Large intestine (tissue), 3 donors: ENCODE measurements at regions not wholly inside any gene's neighbourhood (a gene's known extent, or its start where the extent isn't known, plus 50 kb on each side); places are given as distances from the start of the nearest gene placed in this dataset.
"Not testable (repeated sequence)": the region's sequence is repeated elsewhere in the genome, so short reads cannot be mapped to it uniquely, and the experiment has no call there.

Experiments
- DNase-seq, 2 donors: peaks; one replicate each; pipeline versions ENCODE4 v3.0.0 to v3.0.0-alpha.2; 2013
- H3K27ac ChIP-seq: one replicate; pipeline ENCODE4 v1.5.1; 2013; ENCODE audit warnings: low read length
- H3K27me3 ChIP-seq: 2 replicates; pipeline ENCODE4 v1.6.1; 2013; ENCODE audit warnings: low read length; ENCODE audit not compliant: control insufficient read depth, insufficient read depth
- H3K36me3 ChIP-seq: 2 replicates; pipeline ENCODE4 v1.6.1; 2013; ENCODE audit warnings: low read length; ENCODE audit not compliant: control insufficient read depth, insufficient read depth
- H3K4me1 ChIP-seq: one replicate; pipeline ENCODE4 v1.6.1; 2013; ENCODE audit warnings: low read length; ENCODE audit not compliant: control insufficient read depth, insufficient read depth
- H3K4me3 ChIP-seq: one replicate; pipeline ENCODE4 v1.5.1; 2013; ENCODE audit warnings: low read length
- H3K9me3 ChIP-seq: one replicate; pipeline ENCODE4 v1.6.1; 2013; ENCODE audit warnings: mild to moderate bottlenecking, low read depth, low read length, moderate library complexity; ENCODE audit not compliant: control insufficient read depth
- WGBS: methylation state at CpG from one replicate; pipeline ENCODE4 v1.1.5; 2013; ENCODE audit warnings: low lambda C conversion rate; ENCODE audit not compliant: insufficient coverage; 5-methylcytosine and 5-hydroxymethylcytosine counted together

DNA sequence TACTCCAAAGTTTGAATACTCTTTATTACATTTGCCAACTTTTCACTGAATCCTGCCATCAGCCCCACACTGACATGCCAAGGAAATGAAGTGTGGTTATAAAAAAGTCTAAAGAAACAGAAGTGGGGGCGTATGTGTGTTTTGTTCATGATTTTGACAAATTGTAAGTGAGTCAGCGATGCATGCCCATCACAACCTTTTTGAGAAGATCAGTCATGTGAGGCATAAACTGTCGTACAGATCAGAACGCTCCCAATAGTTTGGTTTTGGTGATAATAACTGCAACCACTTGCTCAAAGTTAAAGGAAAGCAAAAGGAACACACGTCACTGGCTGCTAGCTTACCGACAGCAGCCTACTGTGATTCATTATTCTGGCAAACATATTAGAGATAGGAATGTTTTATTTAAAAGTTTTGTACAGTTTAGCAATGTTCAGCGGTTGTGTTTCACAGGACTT, 95.6 kb downstream of the RGS2 start:
- Histone ChIP-seq H3K36me3 (no peaks in the 10 kb centered on the region), H3K9me3 (no peaks in the 10 kb centered on the region), H3K4me1 (no peaks in the 10 kb centered on the region), H3K27me3 (no peaks in the 10 kb centered on the region), H3K4me3 (no peak overlapping the region), H3K27ac (no peak overlapping the region)
- no peak for DNase-seq
- 70% methylated on average over 2 of the region's 7 CpGs for WGBS

DNA sequence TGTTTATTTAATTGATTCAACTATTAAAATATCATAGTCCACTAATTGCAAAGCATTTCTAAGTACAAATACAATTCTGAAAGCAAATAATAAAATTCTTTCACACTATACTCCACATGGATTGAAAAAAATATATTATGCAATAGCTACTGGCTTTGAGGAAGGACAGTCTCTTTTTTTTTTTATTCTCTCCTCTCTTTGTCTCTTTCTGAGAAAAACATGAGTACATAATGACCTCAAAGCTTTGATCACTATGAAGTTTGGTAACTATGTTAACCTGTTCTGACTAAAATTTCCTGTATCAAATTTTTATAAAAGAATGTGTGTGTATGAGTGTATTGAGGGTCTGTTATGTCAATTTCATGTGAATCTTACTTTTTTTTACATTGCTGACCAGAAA, 96.2 kb downstream of the RGS2 start:
- Histone ChIP-seq H3K4me3 (no peak overlapping the region), H3K4me1 (no peaks in the 10 kb centered on the region), H3K9me3 (no peaks in the 10 kb centered on the region), H3K27me3 (no peaks in the 10 kb centered on the region), H3K36me3 (no peaks in the 10 kb centered on the region), H3K27ac (no peak overlapping the region)
- DNase-seq: no peak

DNA sequence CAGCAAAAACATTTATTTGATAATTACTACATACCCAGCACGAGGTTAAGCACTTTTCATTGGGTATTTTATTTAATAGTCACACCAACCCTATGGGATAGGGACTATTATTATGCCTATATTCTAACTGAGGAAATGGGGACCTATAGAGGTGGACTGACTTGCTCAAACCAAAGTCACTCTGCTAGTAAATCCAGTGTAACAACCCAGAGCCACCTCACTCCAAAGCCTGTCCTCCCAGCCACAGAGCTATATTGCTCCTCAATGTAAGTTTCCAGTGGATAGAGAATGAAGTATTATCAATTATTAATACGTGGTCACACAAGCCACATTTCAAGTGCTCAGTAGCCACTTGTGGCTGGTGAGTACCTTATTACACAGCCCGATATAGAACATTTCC, 97.5 kb downstream of the RGS2 start:
- no CpG with 5 or more reads among the region's 3 CpGs for WGBS
- H3K4me3 ChIP-seq: no peak overlapping the region
- DNase-seq: no peak
- no peaks in the 10 kb centered on the region for H3K4me1 ChIP-seq
- no peak overlapping the region for H3K27ac ChIP-seq
- no peaks in the 10 kb centered on the region for H3K9me3 ChIP-seq
- no peaks in the 10 kb centered on the region for H3K36me3 ChIP-seq
- no peaks in the 10 kb centered on the region for H3K27me3 ChIP-seq

DNA sequence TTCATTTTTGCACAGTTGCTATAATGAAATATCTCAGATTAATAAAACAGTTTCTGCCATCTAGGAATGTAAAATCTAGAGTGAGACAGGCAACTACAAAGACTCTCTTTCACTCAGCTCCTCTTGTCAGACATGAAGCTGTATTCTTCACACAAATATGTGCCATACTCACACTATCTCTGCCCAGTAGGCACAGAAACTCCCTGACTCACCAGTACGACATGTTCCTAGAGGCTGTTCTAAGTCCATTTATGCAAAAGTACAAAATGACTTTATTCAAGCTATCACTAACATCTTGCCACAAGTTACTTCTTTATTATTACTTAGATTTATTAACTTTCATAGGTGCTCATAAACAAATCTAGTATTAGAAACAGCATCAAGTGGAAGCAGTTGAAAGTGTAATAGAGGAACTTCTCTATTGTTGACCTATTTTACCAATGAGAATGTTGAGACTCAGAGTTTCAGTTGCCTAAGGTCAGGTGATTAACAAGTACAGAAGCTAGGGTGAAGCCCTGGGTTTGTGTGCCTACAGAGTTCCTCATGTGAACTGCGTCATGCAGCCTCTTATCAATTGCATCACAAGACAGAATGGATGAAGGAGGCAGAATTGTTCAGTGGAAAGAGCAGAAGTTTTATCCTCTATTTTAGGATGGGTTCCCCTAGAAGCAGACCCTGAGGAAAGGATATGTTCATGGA, 98.9 kb downstream of the RGS2 start:
- no peak for DNase-seq
- no peaks in the 10 kb centered on the region for H3K27me3 ChIP-seq
- WGBS: no CpG with 5 or more reads among the region's 2 CpGs
- H3K36me3 ChIP-seq: no peaks in the 10 kb centered on the region
- no peak overlapping the region for H3K27ac ChIP-seq
- no peaks in the 10 kb centered on the region for H3K9me3 ChIP-seq
- H3K4me1 ChIP-seq: no peaks in the 10 kb centered on the region
- no peak overlapping the region for H3K4me3 ChIP-seq

GRCh38 chr1:192911896-192912656, 103.2 kb downstream of the RGS2 start:
- H3K27ac ChIP-seq, H3K9me3 ChIP-seq, H3K36me3 ChIP-seq, H3K27me3 ChIP-seq, DNase-seq, H3K4me1 ChIP-seq, H3K4me3 ChIP-seq: not testable (repeated sequence)
- WGBS: 100% methylated on average over 1 of the region's 18 CpGs

GRCh38 chr1:192913683-192914082, 104.8 kb downstream of the RGS2 start:
- Histone ChIP-seq H3K27ac (no peak overlapping the region), H3K27me3 (no peaks in the 10 kb centered on the region)
- no peak for DNase-seq

GRCh38 chr1:192914092-192914491, 105.3 kb downstream of the RGS2 start:
- Histone ChIP-seq H3K9me3 (no peaks in the 10 kb centered on the region), H3K27ac (no peak overlapping the region), H3K27me3 (no peaks in the 10 kb centered on the region), H3K36me3 (no peaks in the 10 kb centered on the region), H3K4me3 (no peak overlapping the region), H3K4me1 (no peaks in the 10 kb centered on the region)
- no peak for DNase-seq
- 80% methylated on average over 1 of the region's 1 CpG for WGBS

More at GRCh38 chr1:192913683-192914082, 104.8 kb downstream of the RGS2 start:
- Histone ChIP-seq H3K4me1 (no peaks in the 10 kb centered on the region), H3K36me3 (no peaks in the 10 kb centered on the region), H3K9me3 (no peaks in the 10 kb centered on the region), H3K4me3 (no peak overlapping the region)
- WGBS: 83% methylated on average over 1 of the region's 3 CpGs

- no peaks in the 10 kb centered on the region for H3K36me3 ChIP-seq
- H3K27me3 ChIP-seq: no peaks in the 10 kb centered on the region
- no peaks in the 10 kb centered on the region for H3K4me1 ChIP-seq
- 100% methylated on average over 1 of the region's 2 CpGs for WGBS
- H3K9me3 ChIP-seq: no peaks in the 10 kb centered on the region
- no peak overlapping the region for H3K4me3 ChIP-seq
- no peak overlapping the region for H3K27ac ChIP-seq
- no peak for DNase-seq
Measured at GRCh38 chr1:192914696-192915095, 105.9 kb downstream of the RGS2 start.

DNA sequence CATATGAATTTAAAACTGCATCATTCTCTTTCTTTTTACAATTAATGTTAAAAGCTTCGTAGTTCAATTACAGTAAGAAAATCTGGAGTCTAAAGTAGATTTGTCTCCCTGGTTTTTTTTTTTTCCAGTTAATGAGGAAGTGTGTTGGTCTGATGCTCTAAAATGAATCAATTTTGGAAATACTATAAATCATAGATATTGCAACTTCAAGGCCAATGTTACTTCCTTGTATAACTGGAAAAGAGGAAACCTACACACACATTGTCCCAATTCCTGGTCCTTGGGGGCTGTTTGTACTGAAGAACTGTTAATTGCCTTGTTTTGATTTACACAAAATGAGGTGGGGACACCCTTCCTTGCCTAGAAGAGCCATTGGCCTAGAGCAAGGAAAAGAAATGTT, 107.2 kb downstream of the RGS2 start:
- H3K4me1 ChIP-seq: no peaks in the 10 kb centered on the region
- 83% methylated on average over 1 of the region's 1 CpG for WGBS
- no peak for DNase-seq
- no peaks in the 10 kb centered on the region for H3K27me3 ChIP-seq
- H3K9me3 ChIP-seq: no peaks in the 10 kb centered on the region
- H3K36me3 ChIP-seq: no peaks in the 10 kb centered on the region
- H3K4me3 ChIP-seq: no peak overlapping the region
- H3K27ac ChIP-seq: no peak overlapping the region

GRCh38 chr1:192918259-192918658, 109.4 kb downstream of the RGS2 start:
- H3K27ac ChIP-seq: no peak overlapping the region
- no peaks in the 10 kb centered on the region for H3K4me1 ChIP-seq
- H3K4me3 ChIP-seq: no peak overlapping the region
- H3K9me3 ChIP-seq: no peaks in the 10 kb centered on the region
- no peak for DNase-seq
- H3K27me3 ChIP-seq: no peaks in the 10 kb centered on the region
- H3K36me3 ChIP-seq: no peaks in the 10 kb centered on the region
- no CpG with 5 or more reads among the region's 1 CpG for WGBS

GRCh38 chr1:192920412-192920811, 111.6 kb downstream of the RGS2 start:
- H3K4me1 ChIP-seq: no peaks in the 10 kb centered on the region
- H3K36me3 ChIP-seq: no peaks in the 10 kb centered on the region
- no peaks in the 10 kb centered on the region for H3K27me3 ChIP-seq
- no peak for DNase-seq
- no peak overlapping the region for H3K27ac ChIP-seq
- H3K9me3 ChIP-seq: no peaks in the 10 kb centered on the region
- no peak overlapping the region for H3K4me3 ChIP-seq
- WGBS: no CpG with 5 or more reads among the region's 3 CpGs
